ENCODE measurements at regions not wholly inside any gene's neighbourhood (a gene's known extent, or its start where the extent isn't known, plus 50 kb on each side); places are given as distances from the start of the nearest gene placed in this dataset.

- ATAC-seq (no peak), DNase-seq (no peak)
Observed at GRCh38 chr5:163622799-163623198, 117.4 kb downstream of the MAT2B start.

- ATAC-seq: no peak
- no peak for DNase-seq
Observed at GRCh38 chr5:163623524-163623923, 118.1 kb downstream of the MAT2B start.

- ATAC-seq: no peak
- no peak for DNase-seq
Observed at GRCh38 chr5:163623986-163624385, 118.6 kb downstream of the MAT2B start.

GRCh38 chr5:163624431-163624830, 119.0 kb downstream of the MAT2B start:
- DNase-seq (no peak), ATAC-seq (no peak)

- ATAC-seq (no peak), DNase-seq (no peak)
Observed at GRCh38 chr5:163626904-163627434, 121.5 kb downstream of the MAT2B start.

GRCh38 chr5:163631856-163632255, 126.4 kb downstream of the MAT2B start:
- DNase-seq: no peak
- no peak for ATAC-seq

- DNase-seq: no peak
- ATAC-seq: no peak
Observed at GRCh38 chr5:163633926-163634460, 128.6 kb downstream of the MAT2B start.

- DNase-seq (no peak), ATAC-seq (no peak)
Observed at GRCh38 chr5:163635631-163636030, 130.2 kb downstream of the MAT2B start.

- no peak for ATAC-seq
- no peak for DNase-seq
Observed at GRCh38 chr5:163642904-163643303, 137.5 kb downstream of the MAT2B start.

GRCh38 chr5:163645421-163646416, 140.3 kb downstream of the MAT2B start:
- ATAC-seq (no peak), DNase-seq (no peak)

- ATAC-seq: no peak
- DNase-seq: no peak
Observed at GRCh38 chr5:163649514-163649913, 144.1 kb downstream of the MAT2B start.

GRCh38 chr5:163653526-163653925, 148.1 kb downstream of the MAT2B start:
- no peak for ATAC-seq
- DNase-seq: no peak

GRCh38 chr5:163658702-163659567, 153.5 kb downstream of the MAT2B start:
- no peak for DNase-seq
- no peak for ATAC-seq

- no peak for DNase-seq
- no peak for ATAC-seq
Observed at GRCh38 chr5:163659568-163659902, 154.1 kb downstream of the MAT2B start.

- ATAC-seq (no peak), DNase-seq (no peak)
Observed at GRCh38 chr5:163660486-163660885, 155.1 kb downstream of the MAT2B start.

GRCh38 chr5:163661360-163661759, 155.9 kb downstream of the MAT2B start:
- DNase-seq (no peak), ATAC-seq (no peak)

- no peak for DNase-seq
Observed at GRCh38 chr5:163670036-163670435, 164.6 kb downstream of the MAT2B start.

GRCh38 chr5:163677092-163677491, 171.7 kb downstream of the MAT2B start:
- ATAC-seq (no peak), DNase-seq (no peak)

More at GRCh38 chr5:163670036-163670435, 164.6 kb downstream of the MAT2B start:
- no peak for ATAC-seq

- no peak for ATAC-seq
- no peak for DNase-seq
Observed at GRCh38 chr5:163682234-163682633, 176.8 kb downstream of the MAT2B start.

GRCh38 chr5:163687414-163687813, 182.0 kb downstream of the MAT2B start:
- ATAC-seq: no peak
- no peak for DNase-seq

GRCh38 chr5:163692091-163692490, 186.7 kb downstream of the MAT2B start:
- DNase-seq (no peak), ATAC-seq (no peak)

GRCh38 chr5:163695830-163696578, 190.6 kb downstream of the MAT2B start:
- no peak for ATAC-seq
- DNase-seq: no peak
